ENCODE measurements at regions not wholly inside any gene's neighbourhood (a gene's known extent, or its start where the extent isn't known, plus 50 kb on each side); places are given as distances from the start of the nearest gene placed in this dataset.
A peak's percentile ranks its signal among the peaks of the same experiment; 100 is the strongest.

- no peak for DNase-seq (ENCODE audit: insufficient read length, low spot score)
- FAIRE-seq, result no peak
Measured at GRCh38 chr20:34163307-34163706, 51.3 kb upstream of the EIF2S2 start.

- no peak for DNase-seq (ENCODE audit: insufficient read length, low spot score)
- FAIRE-seq, result no peak
Measured at GRCh38 chr20:34164381-34164984, 52.4 kb upstream of the EIF2S2 start.

- DNase-seq (ENCODE audit: insufficient read length, low spot score), result no peak
- no peak for FAIRE-seq
Measured at GRCh38 chr20:34165018-34165619, 53.1 kb upstream of the EIF2S2 start.

GRCh38 chr20:34171640-34172039 is 59.6 kb upstream of the EIF2S2 start:
- FAIRE-seq, result no peak
- no peak for DNase-seq (ENCODE audit: insufficient read length, low spot score)

- FAIRE-seq (no peak), DNase-seq (ENCODE audit: insufficient read length, low spot score) (no peak)
Measured at GRCh38 chr20:34172926-34173325, 60.9 kb upstream of the EIF2S2 start.

GRCh38 chr20:34175079-34175478 is 63.0 kb upstream of the EIF2S2 start:
- DNase-seq (ENCODE audit: insufficient read length, low spot score) (no peak), FAIRE-seq (no peak)

GRCh38 chr20:34175879-34176278 is 63.8 kb upstream of the EIF2S2 start:
- DNase-seq (ENCODE audit: insufficient read length, low spot score), result no peak
- no peak for FAIRE-seq

GRCh38 chr20:34177052-34177451 is 64.2 kb upstream of the ASIP start:
- DNase-seq (ENCODE audit: insufficient read length, low spot score), result no peak
- no peak for FAIRE-seq

- DNase-seq (ENCODE audit: insufficient read length, low spot score) (no peak), FAIRE-seq (no peak)
Measured at GRCh38 chr20:34179637-34180360, 61.4 kb upstream of the ASIP start.

GRCh38 chr20:34180460-34181120 is 60.6 kb upstream of the ASIP start:
- no peak for FAIRE-seq

GRCh38 chr20:34181484-34181883 is 59.7 kb upstream of the ASIP start:
- DNase-seq (ENCODE audit: insufficient read length, low spot score), result no peak
- FAIRE-seq, result no peak

More at GRCh38 chr20:34180460-34181120, 60.6 kb upstream of the ASIP start:
- no peak for DNase-seq (ENCODE audit: insufficient read length, low spot score)

- DNase-seq (ENCODE audit: insufficient read length, low spot score) (no peak), FAIRE-seq (no peak)
Measured at GRCh38 chr20:34185766-34186620, 55.2 kb upstream of the ASIP start.

- no peak for FAIRE-seq
- no peak for DNase-seq (ENCODE audit: insufficient read length, low spot score)
Measured at GRCh38 chr20:34189572-34190163, 51.6 kb upstream of the ASIP start.

- FAIRE-seq (no peak), DNase-seq (ENCODE audit: insufficient read length, low spot score) (no peak)
Measured at GRCh38 chr20:34190262-34190661, 51.0 kb upstream of the ASIP start.

- DNase-seq (ENCODE audit: insufficient read length, low spot score) (peak; percentile 29), FAIRE-seq (no peak)
Measured at GRCh38 chr20:34190679-34191090, 50.5 kb upstream of the ASIP start.

Data from GM19239 (cell line).